SH-SY5Y (cell line): ENCODE measurements at regions not wholly inside any gene's neighbourhood (a gene's known extent, or its start where the extent isn't known, plus 50 kb on each side); places are given as distances from the start of the nearest gene placed in this dataset.

Experiments
- GATA2 ChIP-seq: IDR thresholded peaks from 2 replicates; pipeline ENCODE4 v1.6.1; 2011; ENCODE audit warnings: mild to moderate bottlenecking, low read depth, low read length
- GATA3 ChIP-seq: IDR thresholded peaks from 2 replicates; pipeline ENCODE4 v1.6.1; 2011; ENCODE audit warnings: low read depth, mild to moderate bottlenecking, low read length, moderate library complexity

- TF ChIP-seq GATA2 (no peak), GATA3 (no peak)
These were observed 284.4 kb upstream of the B3GAT1 start for GRCh38 chr11:134696455-134696854.

- TF ChIP-seq GATA3 (no peak), GATA2 (no peak)
These were observed 279.9 kb upstream of the B3GAT1 start for GRCh38 chr11:134691985-134692384.

GRCh38 chr11:134691295-134691873, 279.3 kb upstream of the B3GAT1 start:
- TF ChIP-seq GATA2 (peak; percentile 81), GATA3 (peak; percentile 32; the same call in 1 of the 2 replicates)

- no peak for TF ChIP-seq GATA3
- TF ChIP-seq GATA2: no peak
These were observed 277.8 kb upstream of the B3GAT1 start for GRCh38 chr11:134689886-134690285.

GRCh38 chr11:134687548-134687947, 275.5 kb upstream of the B3GAT1 start:
- no peak for TF ChIP-seq GATA3
- no peak for TF ChIP-seq GATA2

GRCh38 chr11:134686460-134687061, 274.5 kb upstream of the B3GAT1 start:
- TF ChIP-seq GATA2 (no peak), GATA3 (no peak)

- TF ChIP-seq GATA3 (no peak), GATA2 (no peak)
These were observed 273.8 kb upstream of the B3GAT1 start for GRCh38 chr11:134685793-134686380.

- TF ChIP-seq GATA2: no peak
- no peak for TF ChIP-seq GATA3
These were observed 272.5 kb upstream of the B3GAT1 start for GRCh38 chr11:134684576-134684975.

- no peak for TF ChIP-seq GATA3
- TF ChIP-seq GATA2: no peak
These were observed 271.8 kb upstream of the B3GAT1 start for GRCh38 chr11:134683860-134684259.

GRCh38 chr11:134682577-134682976, 270.5 kb upstream of the B3GAT1 start:
- TF ChIP-seq GATA2 (no peak), GATA3 (no peak)

- no peak for TF ChIP-seq GATA3
- no peak for TF ChIP-seq GATA2
These were observed 267.6 kb upstream of the B3GAT1 start for GRCh38 chr11:134679592-134679991.

- no peak for TF ChIP-seq GATA2
- TF ChIP-seq GATA3: no peak
These were observed 266.7 kb upstream of the B3GAT1 start for GRCh38 chr11:134678744-134679143.

GRCh38 chr11:134677891-134678551, 266.0 kb upstream of the B3GAT1 start:
- TF ChIP-seq GATA3: no peak
- no peak for TF ChIP-seq GATA2

GRCh38 chr11:134677397-134677822, 265.4 kb upstream of the B3GAT1 start:
- TF ChIP-seq GATA2 (no peak), GATA3 (no peak)
